ENCODE measurements at regions not wholly inside any gene's neighbourhood (a gene's known extent, or its start where the extent isn't known, plus 50 kb on each side); places are given as distances from the start of the nearest gene placed in this dataset.

DNA sequence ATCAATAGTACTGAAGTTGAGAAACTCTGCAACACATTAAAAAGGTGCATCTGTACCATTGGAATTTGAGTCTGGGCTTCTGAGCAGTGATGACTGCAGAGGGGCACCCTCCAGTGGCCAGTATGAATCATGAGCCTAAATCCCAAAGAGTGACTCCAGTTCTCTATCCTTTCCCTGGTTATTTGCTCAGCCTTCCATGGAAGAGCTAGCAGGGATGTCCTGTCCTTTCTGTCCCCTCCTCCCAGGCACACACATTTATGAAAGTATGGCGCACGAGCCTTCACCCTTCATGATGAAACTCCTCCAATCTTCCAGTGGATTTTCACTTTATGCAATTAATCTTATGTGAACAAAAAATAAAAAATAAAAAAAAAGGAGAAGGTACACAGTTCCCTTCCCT lies 81.0 kb downstream of the ESM1 start:
- no peak overlapping the region for H3K27ac ChIP-seq
- TF ChIP-seq, protein P1, sequence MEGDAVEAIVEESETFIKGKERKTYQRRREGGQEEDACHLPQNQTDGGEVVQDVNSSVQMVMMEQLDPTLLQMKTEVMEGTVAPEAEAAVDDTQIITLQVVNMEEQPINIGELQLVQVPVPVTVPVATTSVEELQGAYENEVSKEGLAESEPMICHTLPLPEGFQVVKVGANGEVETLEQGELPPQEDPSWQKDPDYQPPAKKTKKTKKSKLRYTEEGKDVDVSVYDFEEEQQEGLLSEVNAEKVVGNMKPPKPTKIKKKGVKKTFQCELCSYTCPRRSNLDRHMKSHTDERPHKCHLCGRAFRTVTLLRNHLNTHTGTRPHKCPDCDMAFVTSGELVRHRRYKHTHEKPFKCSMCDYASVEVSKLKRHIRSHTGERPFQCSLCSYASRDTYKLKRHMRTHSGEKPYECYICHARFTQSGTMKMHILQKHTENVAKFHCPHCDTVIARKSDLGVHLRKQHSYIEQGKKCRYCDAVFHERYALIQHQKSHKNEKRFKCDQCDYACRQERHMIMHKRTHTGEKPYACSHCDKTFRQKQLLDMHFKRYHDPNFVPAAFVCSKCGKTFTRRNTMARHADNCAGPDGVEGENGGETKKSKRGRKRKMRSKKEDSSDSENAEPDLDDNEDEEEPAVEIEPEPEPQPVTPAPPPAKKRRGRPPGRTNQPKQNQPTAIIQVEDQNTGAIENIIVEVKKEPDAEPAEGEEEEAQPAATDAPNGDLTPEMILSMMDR (IDR thresholded peaks at IDR 0.05) = no peak
- no peak overlapping the region for H3K4me2 ChIP-seq (ENCODE audit: low read length)
- no peak overlapping the region for H3K4me3 ChIP-seq (ENCODE audit: low read depth, low read length)
- H3K36me3 ChIP-seq (ENCODE audit: control insufficient read depth, insufficient read depth, low read length) = no peaks in the 10 kb centered on the region
- H3K4me1 ChIP-seq = no peaks in the 10 kb centered on the region
- H3K9ac ChIP-seq = no peak overlapping the region
- no peaks in the 10 kb centered on the region for H3K9me3 ChIP-seq (ENCODE audit: control insufficient read depth, low read length)
- H2AFZ ChIP-seq = no peak overlapping the region
- H3K27me3 ChIP-seq (ENCODE audit: control insufficient read depth, insufficient read depth, low read length) = no peaks in the 10 kb centered on the region
- no peaks in the 10 kb centered on the region for H3K79me2 ChIP-seq

DNA sequence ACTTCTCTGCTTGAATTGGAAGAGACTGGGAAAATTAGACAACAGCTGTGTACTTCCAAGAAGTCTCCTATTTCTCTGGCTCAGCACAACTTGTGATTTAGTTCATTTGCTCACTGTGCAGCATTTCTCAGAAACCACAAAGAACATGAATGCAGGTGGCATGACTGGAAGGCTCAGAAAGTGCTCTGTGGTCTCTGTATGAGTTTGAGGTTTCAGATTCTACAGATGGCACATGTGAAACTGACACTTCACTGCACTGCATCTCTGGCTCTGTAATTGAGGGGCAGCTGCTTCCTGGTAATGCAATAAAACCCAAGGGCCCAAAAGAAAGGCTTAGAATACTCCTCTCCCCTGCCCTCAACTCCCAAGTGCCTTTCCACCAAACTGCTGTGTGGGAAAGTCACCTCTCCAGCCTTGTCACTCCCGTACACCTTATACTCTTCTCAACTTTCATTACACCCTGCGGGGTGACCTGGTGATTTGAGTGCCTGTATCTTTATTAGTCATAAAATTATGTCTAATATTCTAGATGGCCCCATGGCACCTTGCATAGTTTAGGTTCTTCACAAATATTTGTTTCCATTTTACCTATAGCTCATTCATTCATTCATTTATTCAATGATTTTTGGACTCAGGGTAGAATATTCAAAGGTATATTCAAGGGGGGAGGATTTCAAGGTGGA lies 82.5 kb downstream of the ESM1 start:
- Histone ChIP-seq H3K4me3 (ENCODE audit: low read depth, low read length) (no peak overlapping the region), H3K27me3 (ENCODE audit: control insufficient read depth, insufficient read depth, low read length) (no peaks in the 10 kb centered on the region), H3K36me3 (ENCODE audit: control insufficient read depth, insufficient read depth, low read length) (no peaks in the 10 kb centered on the region), H3K4me1 (no peaks in the 10 kb centered on the region), H3K27ac (no peak overlapping the region), H3K9ac (no peak overlapping the region), H3K4me2 (ENCODE audit: low read length) (no peak overlapping the region), H3K9me3 (ENCODE audit: control insufficient read depth, low read length) (no peaks in the 10 kb centered on the region), H2AFZ (no peak overlapping the region), H3K79me2 (no peaks in the 10 kb centered on the region)
- TF ChIP-seq, protein P1 (IDR thresholded peaks at IDR 0.05) = no peak

DNA sequence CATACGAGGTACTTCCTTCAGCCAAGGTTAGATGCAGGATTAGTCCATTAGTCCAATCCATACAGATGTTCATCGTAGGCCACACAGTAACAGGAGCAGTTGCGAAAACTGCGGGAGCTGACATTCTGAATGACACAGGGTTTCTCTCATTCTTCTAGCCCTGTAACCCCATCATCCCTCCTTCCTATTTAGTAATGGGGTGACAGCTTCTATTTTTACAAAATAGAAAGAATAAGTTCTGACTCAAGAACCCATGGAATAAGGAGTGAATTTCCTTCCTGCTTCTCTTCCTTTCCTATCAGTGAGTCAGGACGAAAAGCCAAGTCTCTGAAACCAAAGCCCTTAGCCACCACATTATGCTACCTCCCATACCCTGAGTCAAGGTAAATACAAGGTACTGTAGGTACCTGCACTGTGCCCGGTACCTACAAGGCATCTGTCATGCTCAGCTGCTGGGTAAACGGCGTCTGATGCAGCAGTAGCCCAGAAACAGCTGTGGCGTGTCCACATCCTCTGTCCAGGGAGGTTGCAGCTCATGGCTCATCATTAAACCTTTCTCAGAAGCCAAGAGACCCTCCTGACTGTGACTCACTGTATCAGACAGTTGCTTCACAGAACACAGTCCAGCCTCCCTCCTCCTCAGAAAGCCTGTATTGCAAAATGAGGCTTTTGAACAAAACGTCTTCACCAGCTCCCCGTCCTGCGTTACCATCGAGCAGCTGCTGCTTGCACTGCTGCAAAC lies 84.2 kb downstream of the ESM1 start:
- Histone ChIP-seq H3K4me2 (ENCODE audit: low read length) (no peak overlapping the region), H3K4me3 (ENCODE audit: low read depth, low read length) (no peak overlapping the region), H2AFZ (no peak overlapping the region), H3K9me3 (ENCODE audit: control insufficient read depth, low read length) (no peaks in the 10 kb centered on the region), H3K27me3 (ENCODE audit: control insufficient read depth, insufficient read depth, low read length) (no peaks in the 10 kb centered on the region), H3K79me2 (no peaks in the 10 kb centered on the region), H3K4me1 (no peaks in the 10 kb centered on the region), H3K9ac (no peak overlapping the region), H3K27ac (no peak overlapping the region), H3K36me3 (ENCODE audit: control insufficient read depth, insufficient read depth, low read length) (no peaks in the 10 kb centered on the region)
- TF ChIP-seq, protein P1 (IDR thresholded peaks at IDR 0.05) = no peak

DNA sequence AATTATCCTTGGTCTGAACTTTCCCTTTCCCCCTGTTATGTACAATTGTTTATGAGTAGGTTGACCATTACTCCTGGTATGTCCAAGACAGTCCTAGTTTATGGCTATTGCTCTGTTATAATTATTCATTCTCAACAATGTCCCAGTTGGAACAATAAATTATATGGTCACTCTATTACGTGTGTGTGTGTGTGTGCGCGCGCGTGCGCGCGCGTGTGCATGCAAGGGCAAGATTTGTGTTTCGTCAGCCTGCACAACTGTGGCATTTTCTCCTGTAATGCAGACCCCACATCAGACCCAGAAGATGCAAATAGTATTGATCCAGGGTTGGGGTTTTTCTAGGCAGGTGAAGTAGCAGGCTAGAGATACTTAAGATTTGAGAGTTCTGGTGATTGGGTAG lies 88.4 kb downstream of the ESM1 start:
- Histone ChIP-seq H3K9ac (no peak overlapping the region), H3K27ac (no peak overlapping the region), H3K4me3 (ENCODE audit: low read depth, low read length) (no peak overlapping the region), H2AFZ (no peak overlapping the region), H3K4me1 (no peaks in the 10 kb centered on the region), H3K4me2 (ENCODE audit: low read length) (no peak overlapping the region), H3K79me2 (no peaks in the 10 kb centered on the region), H3K36me3 (ENCODE audit: control insufficient read depth, insufficient read depth, low read length) (no peaks in the 10 kb centered on the region), H3K27me3 (ENCODE audit: control insufficient read depth, insufficient read depth, low read length) (no peaks in the 10 kb centered on the region), H3K9me3 (ENCODE audit: control insufficient read depth, low read length) (no peaks in the 10 kb centered on the region)
- TF ChIP-seq, protein P1 (IDR thresholded peaks at IDR 0.05) = no peak
